Right forelimb (tissue), 1 donor: ENCODE measurements at regions not wholly inside any gene's neighbourhood (a gene's known extent, or its start where the extent isn't known, plus 50 kb on each side); places are given as distances from the start of the nearest gene placed in this dataset.

Experiments used
- DNase-seq: peaks from one replicate; pipeline ENCODE4 v3.0.0-alpha.2; 2018

GRCh38 chr2:120552800-120553481 is 182.7 kb upstream of the GLI2 start:
- DNase-seq = peak; percentile 66

DNA sequence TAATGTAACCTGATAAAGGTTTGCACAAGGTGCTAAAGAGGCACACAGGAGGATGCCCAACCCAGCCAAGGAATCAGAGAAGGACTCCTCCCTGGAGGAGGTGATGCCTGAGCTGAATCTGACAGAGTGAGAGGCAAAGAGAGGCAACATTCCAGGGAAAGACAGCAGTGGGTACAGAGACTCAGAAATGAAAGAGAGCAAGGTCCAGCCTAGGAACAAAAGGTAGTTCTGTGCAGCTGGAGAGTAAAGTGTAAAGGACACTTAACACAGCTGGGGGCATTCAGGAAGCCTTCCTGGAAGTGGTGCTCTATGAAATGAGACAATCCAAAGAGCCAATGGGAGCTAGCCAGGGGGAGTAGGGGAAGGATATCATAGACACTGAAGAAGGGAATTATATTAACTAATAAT is 181.0 kb upstream of the GLI2 start:
- no peak for DNase-seq

GRCh38 chr2:120555092-120555491 is 180.6 kb upstream of the GLI2 start:
- DNase-seq = no peak

- no peak for DNase-seq
These were observed 178.8 kb upstream of the GLI2 start for GRCh38 chr2:120556911-120557310.

- no peak for DNase-seq
These were observed 176.8 kb upstream of the GLI2 start for GRCh38 chr2:120558847-120559246.

GRCh38 chr2:120559401-120559800 is 176.3 kb upstream of the GLI2 start:
- DNase-seq = no peak

DNA sequence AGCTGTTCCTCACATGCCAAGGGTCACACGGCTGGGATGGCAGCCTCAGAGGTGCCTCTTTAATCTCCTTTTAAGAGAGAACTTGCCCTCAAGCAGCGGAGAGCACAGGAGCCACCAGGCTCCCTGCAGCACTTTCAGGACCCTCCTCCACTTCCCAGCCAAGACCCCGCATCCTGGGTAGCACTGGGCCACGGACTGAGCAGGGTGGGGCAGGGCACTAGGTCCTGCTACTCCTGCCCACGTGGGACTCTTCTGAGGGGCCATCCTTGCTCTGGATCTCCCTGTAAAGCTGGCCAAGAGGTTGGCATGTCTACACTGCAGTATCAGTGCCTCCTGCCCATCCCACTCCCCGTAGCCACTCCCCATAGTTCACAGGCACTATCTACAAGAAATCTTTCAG is 175.3 kb upstream of the GLI2 start:
- DNase-seq = no peak

GRCh38 chr2:120561379-120562035 is 174.2 kb upstream of the GLI2 start:
- DNase-seq = no peak

DNA sequence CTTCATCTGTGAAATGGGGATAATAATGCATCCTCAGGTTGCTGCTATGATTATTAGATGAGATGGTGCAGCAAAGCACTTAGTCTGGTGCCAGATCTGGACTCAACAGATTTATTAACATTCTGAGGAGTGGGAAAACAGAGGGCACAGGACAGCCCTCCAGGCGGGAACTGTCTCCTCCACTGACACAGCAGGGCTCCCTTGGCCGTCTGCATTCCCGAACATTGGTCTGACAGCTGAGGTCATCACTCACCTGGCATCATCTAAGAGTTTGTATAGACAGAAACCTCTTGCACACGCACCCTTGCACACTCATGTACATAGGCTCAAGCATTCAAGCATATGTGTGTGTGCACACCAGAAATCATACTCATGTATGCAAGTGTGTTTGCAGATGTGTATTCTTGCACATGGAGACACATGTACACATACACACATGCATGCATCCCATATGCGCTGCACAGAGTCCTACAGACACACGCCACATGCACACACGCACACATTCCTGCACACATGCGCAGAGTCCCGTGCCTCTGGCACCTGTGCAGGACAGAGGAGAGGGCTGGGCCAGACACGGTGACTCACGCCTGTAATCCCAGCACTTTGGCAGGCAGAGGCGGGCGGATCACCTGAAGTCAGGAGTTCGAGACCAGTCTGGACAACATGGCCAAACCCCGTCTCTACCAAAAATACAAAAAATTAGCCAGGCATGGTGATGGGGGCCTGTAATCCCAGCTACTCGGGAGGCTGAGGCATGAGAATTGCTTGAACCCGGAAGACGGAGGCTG is 173.3 kb upstream of the GLI2 start:
- no peak for DNase-seq

GRCh38 chr2:120563616-120564015 is 172.1 kb upstream of the GLI2 start:
- DNase-seq = no peak

GRCh38 chr2:120564213-120565094 is 171.2 kb upstream of the GLI2 start:
- no peak for DNase-seq

DNA sequence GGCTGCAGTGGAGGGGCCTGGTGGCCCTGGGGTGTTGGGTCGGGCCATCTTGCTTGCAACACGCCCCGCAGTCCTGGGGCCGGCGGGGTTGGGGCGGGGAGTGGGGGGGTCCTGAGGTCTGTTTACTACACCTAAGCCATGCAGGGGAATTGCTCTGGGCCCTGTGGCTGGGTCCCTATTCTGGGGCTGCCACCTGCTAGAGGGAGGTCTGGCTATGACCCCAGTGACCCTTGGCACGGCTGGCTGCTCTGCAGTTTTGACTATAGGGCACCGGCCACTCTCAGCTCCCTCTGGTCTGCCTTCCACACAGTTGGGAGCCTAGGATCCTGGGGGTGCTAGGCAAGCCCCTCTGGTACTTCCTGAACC is 170.6 kb upstream of the GLI2 start:
- no peak for DNase-seq

- DNase-seq = no peak
These were observed 169.7 kb upstream of the GLI2 start for GRCh38 chr2:120565929-120566328.

GRCh38 chr2:120566331-120567035 is 169.2 kb upstream of the GLI2 start:
- DNase-seq = peak; percentile 64

DNA sequence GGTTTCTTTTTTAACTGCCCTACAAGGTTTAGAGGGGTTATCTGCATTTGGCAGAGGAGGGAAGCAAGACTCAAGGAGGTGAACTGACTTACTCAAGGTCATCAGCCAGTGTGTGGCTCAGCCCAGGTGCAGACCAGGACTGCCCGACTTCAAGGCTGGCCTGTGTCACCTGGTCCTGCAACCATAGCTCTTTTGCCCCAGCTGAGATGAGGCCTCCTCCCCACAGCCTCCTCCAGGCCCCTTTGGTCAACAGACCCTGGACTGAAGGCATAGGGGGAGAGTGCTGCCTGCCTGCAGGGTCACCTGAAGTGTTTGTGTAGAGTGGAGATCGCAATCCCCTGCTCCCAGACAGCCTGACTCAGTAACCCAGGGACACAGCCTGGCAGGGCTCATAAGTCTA is 168.5 kb upstream of the GLI2 start:
- DNase-seq = no peak

- no peak for DNase-seq
These were observed 167.3 kb upstream of the GLI2 start for GRCh38 chr2:120568089-120568974.

DNA sequence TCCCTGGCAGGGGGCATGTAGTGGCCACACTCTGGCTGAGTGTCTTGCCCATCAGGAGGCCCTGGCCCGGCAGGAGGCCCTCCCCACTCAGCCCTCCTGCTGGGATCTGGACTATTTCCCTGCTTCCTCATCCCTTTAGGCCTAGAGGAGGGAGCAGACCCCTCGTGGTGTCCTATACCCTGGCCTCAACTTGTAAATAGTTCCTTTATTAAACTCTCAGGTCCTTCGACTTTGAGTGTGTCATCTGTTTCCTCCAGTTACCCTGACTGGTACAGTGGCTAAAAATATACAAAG is 166.7 kb upstream of the GLI2 start:
- no peak for DNase-seq

- DNase-seq = no peak
These were observed 165.7 kb upstream of the GLI2 start for GRCh38 chr2:120570001-120570400.

DNA sequence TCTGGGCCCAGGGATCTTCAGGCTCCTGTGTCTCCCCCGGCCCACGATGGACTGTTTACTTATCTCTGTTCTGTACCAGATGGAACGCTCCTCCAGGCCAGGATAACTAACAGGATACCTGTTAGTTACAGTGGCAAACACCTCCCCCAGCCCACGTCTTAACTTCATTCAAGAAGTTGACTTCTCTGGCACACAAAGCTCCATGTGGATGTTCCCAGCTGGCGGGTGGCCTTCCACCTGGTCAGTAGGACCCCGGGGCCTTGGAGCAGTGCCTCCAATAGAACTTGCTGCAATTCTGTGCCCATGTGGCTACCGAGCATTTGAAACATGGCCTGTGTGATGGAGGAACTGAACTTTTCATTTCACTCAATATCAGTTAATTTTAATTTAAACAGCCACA is 165.1 kb upstream of the GLI2 start:
- no peak for DNase-seq

GRCh38 chr2:120571015-120571728 is 164.5 kb upstream of the GLI2 start:
- no peak for DNase-seq

DNA sequence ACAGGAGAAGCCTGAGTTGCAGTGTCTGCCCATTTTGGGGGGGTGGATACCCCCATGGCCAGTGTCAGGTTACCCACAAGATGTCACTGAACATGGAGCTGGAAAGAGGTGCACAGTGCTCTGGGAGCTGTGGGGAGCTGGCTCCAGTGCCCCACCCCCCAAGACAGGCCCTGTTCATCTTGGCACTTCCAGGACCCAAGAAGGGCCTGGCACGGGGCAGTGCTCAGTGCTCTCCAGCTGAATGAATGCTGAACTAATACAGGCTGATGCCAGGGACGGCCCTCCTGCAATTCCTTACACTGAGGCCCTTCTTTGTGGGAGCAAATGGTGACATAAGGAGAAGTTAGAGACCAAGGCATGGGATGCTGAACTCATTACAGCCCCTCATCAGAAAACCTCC is 163.4 kb upstream of the GLI2 start:
- no peak for DNase-seq
